B cell (primary cell): ENCODE measurements at regions not wholly inside any gene's neighbourhood (a gene's known extent, or its start where the extent isn't known, plus 50 kb on each side); places are given as distances from the start of the nearest gene placed in this dataset.

Experiments used
- CTCF ChIP-seq: fragments of 200-600 bp; IDR thresholded peaks from one replicate; pipeline ENCODE4 v1.8.0; 2022; ENCODE audit warnings: antibody characterized with exemption, mild to moderate bottlenecking
- EZH2 ChIP-seq: IDR thresholded peaks from 2 replicates; pipeline ENCODE4 v1.6.1; 2012; ENCODE audit warnings: borderline replicate concordance, low read depth, mild to moderate bottlenecking, moderate library complexity, low read length; ENCODE audit not compliant: insufficient read depth, poor library complexity, severe bottlenecking

- no peak for TF ChIP-seq CTCF
- TF ChIP-seq EZH2, result no peak
Observed at GRCh38 chr1:102050556-102050955, 53.8 kb upstream of the OLFM3 start.
